ENCODE measurements at regions not wholly inside any gene's neighbourhood (a gene's known extent, or its start where the extent isn't known, plus 50 kb on each side); places are given as distances from the start of the nearest gene placed in this dataset.

DNA sequence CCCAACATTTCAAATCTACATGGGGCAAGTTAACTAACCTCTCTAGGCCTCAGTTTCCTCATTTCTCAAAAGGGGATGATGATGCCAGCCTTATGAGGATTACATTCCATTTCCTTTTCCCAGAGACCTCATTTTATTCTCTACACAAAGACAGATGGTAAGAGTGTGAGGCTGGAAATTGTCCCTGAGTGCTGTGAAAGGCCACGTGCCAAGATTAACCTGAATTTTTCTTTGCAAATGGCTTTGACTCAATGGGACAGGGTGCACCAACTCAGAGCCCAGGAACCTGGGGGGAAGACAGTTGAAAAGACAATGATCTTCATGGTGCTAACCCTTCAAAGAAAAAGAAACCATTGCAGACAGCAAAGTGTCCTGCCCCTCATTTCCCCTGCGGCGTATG lies 332.8 kb downstream of the TMEM114 start:
- DNase-seq, result no peak

DNA sequence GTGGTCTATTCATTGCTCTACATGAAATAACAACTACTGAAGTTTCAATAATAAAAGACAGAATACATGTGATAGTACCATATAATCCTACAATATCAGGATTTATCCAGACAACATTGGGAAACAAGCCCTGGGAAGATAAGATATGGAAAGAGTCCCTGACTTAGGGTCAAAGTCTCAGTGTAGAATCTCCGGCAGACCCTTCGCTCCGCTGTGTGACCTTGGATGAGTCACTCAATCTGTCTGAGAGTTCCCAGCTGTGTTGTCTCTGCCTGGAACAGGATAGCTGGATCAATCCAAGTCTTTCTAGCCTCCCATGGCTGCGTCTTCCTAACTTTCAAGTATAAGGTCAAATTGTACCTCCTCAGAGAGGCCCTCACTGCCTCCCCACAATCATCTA lies 335.9 kb downstream of the TMEM114 start:
- DNase-seq, result no peak

DNA sequence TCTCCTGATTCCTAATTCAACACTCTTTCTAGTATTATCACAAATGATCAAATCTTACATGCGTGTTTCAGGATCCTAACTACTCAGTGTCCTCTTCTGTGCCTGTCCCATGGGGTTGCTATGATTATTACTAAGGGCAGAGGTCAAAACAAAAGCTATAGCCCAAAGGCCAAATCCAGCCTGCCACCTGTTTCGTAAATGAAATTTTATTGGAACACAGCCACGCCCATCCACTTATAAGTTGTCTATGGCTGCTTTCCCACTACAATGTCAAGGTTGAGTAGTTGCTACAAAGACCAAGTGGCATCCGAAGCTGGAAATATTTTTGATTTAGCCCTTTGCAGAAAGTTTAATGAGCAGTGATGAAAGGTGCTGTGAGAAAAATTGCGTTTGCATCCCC lies 336.6 kb downstream of the TMEM114 start:
- DNase-seq, result no peak

- DNase-seq, result no peak
These were observed 338.6 kb downstream of the TMEM114 start for GRCh38 chr16:8251727-8252126.

DNA sequence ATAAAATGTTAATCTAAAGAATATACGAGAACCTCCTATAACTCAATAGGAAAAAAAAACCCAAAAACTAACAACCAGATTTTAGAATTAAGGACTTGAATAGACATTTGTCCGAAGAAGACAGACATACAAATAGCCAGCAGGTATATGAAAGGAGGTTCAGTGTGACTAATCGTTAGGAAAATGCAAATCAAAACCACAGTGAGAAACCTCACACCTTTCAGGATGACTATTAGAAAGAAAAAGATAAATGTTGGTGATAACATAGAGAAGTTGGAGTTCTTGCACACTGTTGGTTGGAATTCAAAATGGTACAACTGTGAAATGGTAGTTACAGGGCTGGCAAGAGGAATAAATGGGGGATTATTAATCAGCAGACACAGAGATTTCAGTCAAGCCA lies 339.0 kb downstream of the TMEM114 start:
- DNase-seq, result no peak

DNA sequence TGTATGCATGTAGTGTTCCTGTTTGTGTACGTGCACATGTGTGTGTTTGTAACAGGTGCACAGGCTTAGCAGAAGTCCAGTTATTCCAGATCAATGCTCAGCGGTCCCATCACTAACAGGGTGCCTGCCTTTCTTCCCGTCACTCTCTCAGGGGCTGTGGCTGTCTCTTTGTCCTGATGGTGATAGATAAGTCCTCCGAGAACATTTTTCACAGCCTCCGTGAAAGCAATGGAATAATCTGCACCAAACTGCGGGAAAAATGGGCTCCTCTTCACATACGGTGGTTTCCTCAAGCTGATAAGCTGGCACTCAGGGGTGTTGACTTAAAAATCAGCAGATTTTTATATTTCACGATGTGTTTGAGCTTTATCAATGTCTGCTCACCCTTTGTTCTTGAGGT lies 342.3 kb downstream of the TMEM114 start:
- no peak for DNase-seq

GRCh38 chr16:8243981-8244380 lies 346.3 kb downstream of the TMEM114 start:
- DNase-seq, result no peak

DNA sequence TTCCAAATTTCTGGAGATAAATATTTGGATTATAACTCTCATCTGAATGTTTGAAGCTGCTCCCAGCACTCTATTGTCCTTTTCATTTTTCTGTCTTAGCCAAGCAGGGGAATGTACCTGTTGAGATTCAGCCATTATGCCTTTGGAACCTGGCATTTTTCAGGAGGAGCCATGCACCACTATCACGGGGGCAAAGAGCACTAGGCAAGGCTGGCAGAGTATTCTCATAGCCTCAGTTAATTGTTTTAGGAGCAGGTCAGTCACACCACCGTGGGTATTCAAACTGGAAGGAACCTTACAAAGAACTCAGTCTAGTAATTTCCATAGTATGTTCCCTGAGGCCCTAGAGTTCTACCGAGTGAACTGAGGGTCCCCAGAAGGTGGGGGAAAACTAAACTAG lies 348.9 kb downstream of the TMEM114 start:
- no peak for DNase-seq

GRCh38 chr16:8239443-8239842 lies 350.9 kb downstream of the TMEM114 start:
- DNase-seq, result no peak

DNA sequence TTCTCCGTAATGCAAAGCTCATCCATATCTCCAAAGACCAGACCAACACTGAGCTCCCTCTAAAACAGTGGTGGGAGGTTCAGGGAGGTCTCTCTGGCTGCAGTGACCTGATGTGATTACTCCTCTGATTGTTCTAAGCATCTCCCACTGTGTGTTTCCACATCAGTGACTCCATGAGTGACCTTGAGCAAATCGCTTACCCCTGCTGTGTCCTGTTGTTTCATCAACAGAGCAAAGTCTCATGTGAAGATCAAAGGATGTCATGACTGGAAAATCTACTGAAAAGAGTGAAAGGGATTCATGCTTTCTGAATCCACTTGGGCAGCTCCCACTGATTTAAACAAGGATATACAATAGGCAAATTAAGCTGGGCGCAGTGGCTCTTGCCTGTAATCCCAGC lies 352.9 kb downstream of the TMEM114 start:
- DNase-seq, result no peak

- DNase-seq, result no peak
These were observed 353.5 kb downstream of the TMEM114 start for GRCh38 chr16:8236816-8237215.

DNA sequence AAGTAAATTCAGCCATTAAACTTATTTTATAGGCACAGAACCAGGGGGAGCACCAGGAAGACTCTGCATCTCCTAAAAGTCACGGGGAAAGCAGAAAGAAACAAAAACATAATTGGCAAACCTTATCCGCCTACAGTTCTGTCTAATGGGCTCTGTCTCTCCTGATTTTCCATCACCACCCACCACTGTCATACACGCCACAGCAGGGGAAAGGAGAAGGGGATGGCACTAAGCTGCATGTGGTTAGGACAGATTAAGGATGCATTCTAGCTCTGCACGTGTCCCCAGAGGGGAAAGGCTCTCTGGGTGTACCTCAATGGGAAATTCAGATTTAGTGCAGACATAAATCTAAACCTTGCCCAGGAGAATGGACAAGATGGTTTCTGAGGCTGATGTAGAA lies 359.8 kb downstream of the TMEM114 start:
- no peak for DNase-seq

DNA sequence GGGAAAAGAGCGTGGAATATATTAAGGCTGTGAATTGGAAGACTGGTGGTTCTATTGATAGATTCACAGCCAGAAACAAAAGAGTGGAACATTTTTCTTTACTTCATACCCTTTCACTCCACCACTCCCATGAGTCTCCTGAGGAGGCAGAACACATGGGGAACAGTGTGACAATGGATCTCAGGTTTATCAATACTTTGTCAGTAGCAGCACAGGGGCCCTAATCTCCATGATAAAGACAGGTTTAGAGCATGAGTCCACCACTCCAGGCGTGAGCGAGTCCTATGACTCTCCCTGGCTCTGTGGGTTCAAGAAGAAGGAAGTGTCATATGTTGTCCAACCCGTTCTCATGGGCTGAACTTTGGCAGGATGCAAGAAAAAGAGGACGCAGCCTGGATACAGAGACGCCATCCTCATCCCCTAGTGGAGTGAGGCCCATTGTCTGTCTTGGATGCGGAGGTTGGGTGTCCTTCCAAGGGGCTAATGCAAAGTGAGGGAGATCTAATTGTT lies 361.2 kb downstream of the TMEM114 start:
- DNase-seq, result no peak

- no peak for DNase-seq
These were observed 373.1 kb downstream of the TMEM114 start for GRCh38 chr16:8217201-8217600.

DNA sequence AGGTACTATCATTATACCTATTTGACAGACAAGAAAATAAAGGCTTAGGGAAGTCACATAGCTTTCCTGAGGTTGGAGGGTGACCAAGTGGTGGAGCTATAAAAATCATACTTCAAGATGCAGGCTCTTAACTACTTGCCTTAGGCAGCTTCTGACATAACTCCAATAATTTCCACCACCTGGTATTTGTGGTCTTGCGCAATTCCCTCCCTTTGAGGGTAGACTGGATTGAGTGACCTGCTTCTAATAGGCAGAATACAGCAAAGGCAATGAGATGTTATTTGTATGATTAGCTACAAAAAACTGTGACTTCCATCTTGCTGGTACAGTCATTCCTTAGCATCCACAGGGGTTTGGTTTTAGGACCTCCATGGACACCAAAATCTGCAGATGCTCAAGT lies 385.5 kb downstream of the TMEM114 start:
- no peak for DNase-seq

GRCh38 chr16:8204096-8204495 lies 386.2 kb downstream of the TMEM114 start:
- DNase-seq, result no peak

DNA sequence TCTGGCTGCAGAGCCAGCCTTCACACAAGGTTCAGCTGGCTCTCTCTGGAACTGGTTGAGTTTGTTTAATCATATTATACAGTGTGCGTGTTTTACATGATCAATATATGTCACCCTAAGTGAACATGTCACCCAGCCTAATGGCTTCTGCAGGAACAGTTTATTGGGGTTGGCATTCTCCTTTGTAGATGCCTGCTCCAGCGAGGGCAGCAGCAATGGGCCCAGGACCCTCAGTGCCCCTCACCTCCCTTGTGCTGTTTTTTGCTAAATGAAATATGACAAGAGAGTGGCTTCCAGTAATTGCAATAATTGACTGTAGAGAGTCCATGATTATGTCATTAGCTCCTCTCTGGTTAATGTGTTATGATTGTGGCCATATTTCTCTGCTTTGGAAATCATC lies 387.2 kb downstream of the TMEM114 start:
- no peak for DNase-seq

- no peak for DNase-seq
These were observed 389.5 kb downstream of the TMEM114 start for GRCh38 chr16:8200839-8201238.

DNA sequence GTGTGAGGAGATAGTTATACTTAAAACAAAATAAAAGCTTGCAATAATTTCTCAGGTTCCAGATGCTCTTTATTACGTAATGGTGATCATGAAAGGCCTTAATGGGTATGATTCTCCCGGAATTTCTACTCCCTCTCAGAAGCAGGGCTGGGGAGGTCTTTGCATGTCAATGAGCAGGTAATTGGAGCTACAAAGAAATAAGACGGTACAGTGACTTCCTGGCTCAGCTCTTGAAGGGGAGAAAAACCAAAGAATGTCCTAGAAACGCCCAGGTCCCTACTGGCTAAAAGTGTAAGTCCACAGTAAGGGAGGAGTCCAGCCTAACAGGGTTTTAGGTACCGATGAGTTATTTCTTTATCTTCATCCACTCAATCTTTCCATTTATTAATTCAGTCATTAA lies 390.9 kb downstream of the TMEM114 start:
- DNase-seq, result no peak

- DNase-seq, result no peak
These were observed 395.5 kb downstream of the TMEM114 start for GRCh38 chr16:8194794-8195193.

DNA sequence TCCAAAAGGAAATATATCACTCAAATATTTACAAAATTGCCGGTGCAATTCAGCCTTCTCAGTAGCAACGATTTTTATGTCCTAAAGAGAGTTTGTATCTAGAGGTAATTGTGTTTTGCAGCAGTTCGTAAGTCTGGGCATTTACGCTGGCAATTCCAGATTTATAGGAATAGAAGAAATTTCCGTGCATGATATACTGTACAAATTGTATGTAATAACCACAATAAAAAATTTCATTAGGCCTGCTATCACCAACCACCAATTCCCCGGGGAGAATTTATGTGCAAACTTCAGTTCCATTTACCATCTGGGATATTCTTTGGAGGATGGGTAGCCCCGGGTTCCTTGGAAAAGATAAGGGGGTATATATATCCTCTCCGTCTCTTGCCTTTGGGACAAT lies 401.5 kb downstream of the TMEM114 start:
- DNase-seq, result no peak

GRCh38 chr16:8187782-8188372 lies 402.4 kb downstream of the TMEM114 start:
- no peak for DNase-seq

- no peak for DNase-seq
These were observed 405.5 kb downstream of the TMEM114 start for GRCh38 chr16:8184854-8185253.

GRCh38 chr16:8183176-8184099 lies 406.9 kb downstream of the TMEM114 start:
- no peak for DNase-seq

All from femur (tissue), 1 donor.